CD14-positive monocyte (primary cell): ENCODE measurements at regions not wholly inside any gene's neighbourhood (a gene's known extent, or its start where the extent isn't known, plus 50 kb on each side); places are given as distances from the start of the nearest gene placed in this dataset.

Source experiments
- DNase-seq, 3 donors: peaks; one replicate each; pipeline ENCODE4 v3.0.0-alpha.2; 2011 to 2022
- H2AFZ ChIP-seq: 2 replicates; pipeline ENCODE4 v1.6.0; 2012; ENCODE audit warnings: mild to moderate bottlenecking, low read depth, low read length, inconsistent platforms; ENCODE audit not compliant: insufficient read depth, poor library complexity, severe bottlenecking
- H3K27ac ChIP-seq, 2 donors: 1 replicate in 1 of 2; 2 replicates in 1 of 2; pipeline ENCODE4 v1.5.1; 2012 to 2013; ENCODE audit warnings: low read length in 2 of 2, control low read depth in 1 of 2, inconsistent platforms in 1 of 2, low read depth in 1 of 2, mild to moderate bottlenecking in 1 of 2
- H3K27me3 ChIP-seq, 2 donors: one replicate each; pipeline versions ENCODE4 v1.6.0 to v1.6.1; 2011 to 2013; ENCODE audit warnings: low read length in 2 of 2; ENCODE audit not compliant: control insufficient read depth in 2 of 2, insufficient read depth in 2 of 2
- H3K36me3 ChIP-seq, 2 donors: replicated peaks in 1 of 2; 1 replicate in 1 of 2; 2 replicates in 1 of 2; pipeline versions ENCODE4 v1.5.1 to v1.6.1; 2012 to 2013; ENCODE audit warnings: low read length in 2 of 2, control low read depth in 1 of 2, inconsistent platforms in 1 of 2, mild to moderate bottlenecking in 1 of 2; ENCODE audit not compliant: insufficient read depth in 2 of 2, control insufficient read depth in 1 of 2
- H3K4me1 ChIP-seq, 2 donors: 1 replicate in 1 of 2; 2 replicates in 1 of 2; pipeline versions ENCODE4 v1.5.1 to v1.6.1; 2012 to 2013; ENCODE audit warnings: low read length in 2 of 2, control low read depth in 1 of 2, inconsistent platforms in 1 of 2, mild to moderate bottlenecking in 1 of 2, moderate library complexity in 1 of 2; ENCODE audit not compliant: insufficient read depth in 2 of 2, control insufficient read depth in 1 of 2
- H3K4me2 ChIP-seq: replicated peaks from 2 replicates; pipeline ENCODE3; 2012; ENCODE audit warnings: low read length, moderate library complexity, mild to moderate bottlenecking; ENCODE audit not compliant: poor library complexity, severe bottlenecking; ENCODE audit errors: extremely low read depth
- H3K4me3 ChIP-seq, 3 experiments: fragments of 200-600 bp in 1 of 3; sonication (generic) in 1 of 3; replicated peaks in 1 of 3; 1 replicate in 2 of 3; 2 replicates in 1 of 3; pipeline ENCODE4 v1.5.1; 2011 to 2013; ENCODE audit warnings: low read length in 3 of 3, mild to moderate bottlenecking in 3 of 3, control low read depth in 2 of 3, low read depth in 2 of 3, inconsistent platforms in 1 of 3, moderate library complexity in 1 of 3
- H3K79me2 ChIP-seq: 2 replicates; pipeline ENCODE4 v1.6.0; 2012; ENCODE audit warnings: mild to moderate bottlenecking, control low read depth, inconsistent platforms, low read length, moderate library complexity; ENCODE audit not compliant: insufficient read depth
- H3K9ac ChIP-seq: 2 replicates; pipeline ENCODE4 v1.6.0; 2017; ENCODE audit warnings: low read length, mild to moderate bottlenecking; ENCODE audit not compliant: insufficient read depth, poor library complexity, severe bottlenecking
- H3K9me3 ChIP-seq, 2 donors: replicated peaks in 1 of 2; 1 replicate in 1 of 2; 2 replicates in 1 of 2; pipeline versions ENCODE4 v1.5.1 to v1.6.1; 2012 to 2013; ENCODE audit warnings: low read length in 2 of 2, control low read depth in 1 of 2; ENCODE audit not compliant: control insufficient read depth in 1 of 2, insufficient read depth in 1 of 2
- H4K20me1 ChIP-seq: 2 replicates; pipeline ENCODE4 v1.6.0; 2012; ENCODE audit warnings: mild to moderate bottlenecking, low read length, control low read depth, moderate library complexity; ENCODE audit not compliant: insufficient read depth
- H3K27ac Mint-ChIP-seq, 7 donors: one replicate each; pipeline ENCODE4 v1.8.0; 2020; ENCODE audit warnings: mild to moderate bottlenecking in 7 of 7, mixed read lengths in 7 of 7, moderate library complexity in 6 of 7, inconsistent platforms in 2 of 7
- H3K27me3 Mint-ChIP-seq, 3 donors: one replicate each; pipeline ENCODE4 v1.8.0; 2021 to 2022; ENCODE audit warnings: low read depth in 3 of 3, mild to moderate bottlenecking in 3 of 3, mixed read lengths in 3 of 3, moderate library complexity in 3 of 3, inconsistent platforms in 1 of 3
- H3K36me3 Mint-ChIP-seq, 2 donors: one replicate each; pipeline ENCODE4 v1.8.0; 2020; ENCODE audit warnings: mixed read lengths in 2 of 2, inconsistent platforms in 1 of 2, mild to moderate bottlenecking in 1 of 2
- H3K4me1 Mint-ChIP-seq: one replicate; pipeline ENCODE4 v1.8.0; 2020; ENCODE audit warnings: mild to moderate bottlenecking, mixed read lengths
- H3K4me3 Mint-ChIP-seq, 2 donors: one replicate each; pipeline ENCODE4 v1.8.0; 2020; ENCODE audit warnings: mild to moderate bottlenecking in 2 of 2, mixed read lengths in 2 of 2, moderate library complexity in 1 of 2
- H3K9me3 Mint-ChIP-seq, 7 donors: one replicate each; pipeline ENCODE4 v1.8.0; 2020 to 2022; ENCODE audit warnings: mixed read lengths in 7 of 7, mild to moderate bottlenecking in 6 of 7, moderate library complexity in 6 of 7, inconsistent platforms in 2 of 7
- WGBS: methylation state at CpG from one replicate; pipeline ENCODE4 v1.1.5; 2013; ENCODE audit warnings: missing lambda C conversion rate; ENCODE audit not compliant: insufficient coverage; 5-methylcytosine and 5-hydroxymethylcytosine counted together
- intact Hi-C, 2 donors: fragments of 100-400 bp; cut with micrococcal nuclease; formaldehyde crosslinking; loops; one replicate each; pipeline versions ENCODE4 v1.15.0 to v1.15.1; 2023
- TF ChIP-seq, protein P1 (sequence below): fragments of 200-600 bp; IDR thresholded peaks from one replicate; pipeline ENCODE4 v1.8.0; 2022; ENCODE audit warnings: antibody characterized with exemption, mild to moderate bottlenecking

DNA sequence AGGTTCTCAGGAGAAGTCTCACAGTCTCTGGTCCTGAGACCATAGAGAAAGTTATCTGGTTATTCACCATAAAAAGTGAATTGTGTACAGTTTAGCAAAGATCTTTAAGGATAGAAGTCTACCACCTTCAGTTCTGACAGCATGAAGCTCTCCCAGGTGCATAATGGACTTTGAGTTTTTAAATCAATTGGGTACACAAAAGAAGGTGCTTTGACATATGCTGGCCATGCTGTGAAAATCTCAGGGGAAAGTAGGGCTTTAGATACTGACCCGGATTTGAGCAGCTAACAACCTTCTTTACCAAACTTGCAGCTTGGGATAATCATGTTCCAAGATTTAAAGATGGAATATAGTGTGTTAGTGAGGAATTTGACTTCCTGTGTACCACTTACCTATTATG is 264.2 kb downstream of the ZSWIM6 start:
- no peak overlapping the region for H3K27ac Mint-ChIP-seq
- H3K4me3 Mint-ChIP-seq, result no peak overlapping the region
- H3K4me1 Mint-ChIP-seq, result peaks cover 4% of the 10 kb centered on the region
- H2AFZ ChIP-seq, result no peak overlapping the region
- WGBS, result no CpG with 5 or more reads among the region's 1 CpG
- H3K9ac ChIP-seq, result no peak overlapping the region
- no peaks in the 10 kb centered on the region for H3K36me3 ChIP-seq
- no peaks in the 10 kb centered on the region for H3K27me3 Mint-ChIP-seq
- DNase-seq, result no peak
- H3K4me3 ChIP-seq, result no peak overlapping the region
- H3K4me2 ChIP-seq, result no peak overlapping the region
- H3K79me2 ChIP-seq, result no peaks in the 10 kb centered on the region
- H3K9me3 Mint-ChIP-seq, result peaks cover 0 to 4% (median 0%) of the 10 kb centered on the region in 7 donors
- intact Hi-C loops, result no loop called here
- no peaks in the 10 kb centered on the region for H3K36me3 Mint-ChIP-seq
- H3K4me1 ChIP-seq, result no peaks in the 10 kb centered on the region
- H4K20me1 ChIP-seq, result no peaks in the 10 kb centered on the region
- TF ChIP-seq, protein P1, sequence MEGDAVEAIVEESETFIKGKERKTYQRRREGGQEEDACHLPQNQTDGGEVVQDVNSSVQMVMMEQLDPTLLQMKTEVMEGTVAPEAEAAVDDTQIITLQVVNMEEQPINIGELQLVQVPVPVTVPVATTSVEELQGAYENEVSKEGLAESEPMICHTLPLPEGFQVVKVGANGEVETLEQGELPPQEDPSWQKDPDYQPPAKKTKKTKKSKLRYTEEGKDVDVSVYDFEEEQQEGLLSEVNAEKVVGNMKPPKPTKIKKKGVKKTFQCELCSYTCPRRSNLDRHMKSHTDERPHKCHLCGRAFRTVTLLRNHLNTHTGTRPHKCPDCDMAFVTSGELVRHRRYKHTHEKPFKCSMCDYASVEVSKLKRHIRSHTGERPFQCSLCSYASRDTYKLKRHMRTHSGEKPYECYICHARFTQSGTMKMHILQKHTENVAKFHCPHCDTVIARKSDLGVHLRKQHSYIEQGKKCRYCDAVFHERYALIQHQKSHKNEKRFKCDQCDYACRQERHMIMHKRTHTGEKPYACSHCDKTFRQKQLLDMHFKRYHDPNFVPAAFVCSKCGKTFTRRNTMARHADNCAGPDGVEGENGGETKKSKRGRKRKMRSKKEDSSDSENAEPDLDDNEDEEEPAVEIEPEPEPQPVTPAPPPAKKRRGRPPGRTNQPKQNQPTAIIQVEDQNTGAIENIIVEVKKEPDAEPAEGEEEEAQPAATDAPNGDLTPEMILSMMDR, result no peak
- no peaks in the 10 kb centered on the region for H3K27me3 ChIP-seq
- no peak overlapping the region for H3K27ac ChIP-seq
- no peaks in the 10 kb centered on the region for H3K9me3 ChIP-seq

DNA sequence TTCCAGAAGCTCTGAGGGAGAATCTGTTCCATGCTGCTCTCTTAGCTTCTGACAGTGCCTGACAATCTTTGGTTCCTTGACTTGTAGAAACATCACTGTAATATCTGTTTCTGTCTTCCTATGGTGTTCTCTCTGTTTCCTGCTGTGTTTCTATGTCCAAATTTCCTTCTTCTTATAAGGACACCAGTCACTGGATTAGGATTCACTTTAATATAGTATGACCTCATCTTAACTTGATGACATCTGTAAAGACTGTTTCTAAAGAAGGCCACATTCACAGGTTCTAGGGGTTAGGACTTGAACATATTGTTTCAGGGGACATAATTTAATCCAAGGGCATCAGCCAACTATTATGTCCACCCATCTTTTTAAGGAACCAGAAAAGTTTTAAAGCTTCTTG is 265.6 kb downstream of the ZSWIM6 start:
- no peaks in the 10 kb centered on the region for H3K36me3 ChIP-seq
- no peak overlapping the region for H3K9ac ChIP-seq
- H2AFZ ChIP-seq, result no peak overlapping the region
- Mint-ChIP-seq H3K9me3 (peaks cover 0 to 3% (median 0%) of the 10 kb centered on the region in 7 donors), H3K27me3 (peaks cover 0 to 4% (median 0%) of the 10 kb centered on the region in 3 donors), H3K4me3 (no peak overlapping the region), H3K4me1 (peaks cover 4% of the 10 kb centered on the region), H3K36me3 (no peaks in the 10 kb centered on the region), H3K27ac (no peak overlapping the region)
- no peak overlapping the region for H3K4me2 ChIP-seq
- H3K9me3 ChIP-seq, result no peaks in the 10 kb centered on the region
- DNase-seq, result no peak
- no peak overlapping the region for H3K27ac ChIP-seq
- no peaks in the 10 kb centered on the region for H3K27me3 ChIP-seq
- H3K79me2 ChIP-seq, result no peaks in the 10 kb centered on the region
- H3K4me1 ChIP-seq, result no peaks in the 10 kb centered on the region
- no peak overlapping the region for H3K4me3 ChIP-seq
- TF ChIP-seq, protein P1, result no peak
- intact Hi-C loops, result no loop called here
- no peaks in the 10 kb centered on the region for H4K20me1 ChIP-seq
